HEK293 (cell line): ENCODE measurements at regions not wholly inside any gene's neighbourhood (a gene's known extent, or its start where the extent isn't known, plus 50 kb on each side); places are given as distances from the start of the nearest gene placed in this dataset.

Experiments used
- CTCF ChIA-PET: fragments of 350-600 bp; formaldehyde crosslinking; extraction: SDS; loops from one replicate; lab custom pipeline; 2021; ENCODE audit warnings: antibody characterized with exemption; lab: Yijun Ruan, JAX
- POLR2A ChIA-PET: fragments of 300-600 bp; formaldehyde crosslinking; extraction: SDS; loops from one replicate; lab custom pipeline; 2020; ENCODE audit warnings: antibody characterized with exemption, inconsistent platforms; lab: Yijun Ruan, JAX
- H3K27ac ChIP-seq: fragments of 200-500 bp; sonication (Bioruptor generic); 2 replicates; pipeline ENCODE4 v1.5.1; 2014; ENCODE audit warnings: low read depth, low read length, control low read depth, inconsistent platforms; ENCODE audit errors: extremely low read depth
- H3K36me3 ChIP-seq, 2 experiments: fragments of 200-500 bp in 1 of 2; sonication (Bioruptor generic) in 1 of 2; 1 replicate in 1 of 2; 2 replicates in 1 of 2; pipeline ENCODE4 v1.5.1; 2014 to 2017; ENCODE audit warnings: inconsistent platforms in 2 of 2, low read length in 2 of 2; ENCODE audit not compliant: control insufficient read depth in 2 of 2, insufficient read depth in 1 of 2
- H3K4me1 ChIP-seq: fragments of 200-500 bp; sonication (Bioruptor generic); 2 replicates; pipeline ENCODE4 v1.5.1; 2014; ENCODE audit warnings: mild to moderate bottlenecking, low read length, inconsistent platforms; ENCODE audit not compliant: control insufficient read depth, insufficient read depth
- H3K4me3 ChIP-seq: 2 replicates; pipeline ENCODE4 v1.5.1; 2011; ENCODE audit warnings: low read depth, mild to moderate bottlenecking, control low read depth, low read length, moderate library complexity
- H3K9me3 ChIP-seq: fragments of 200-500 bp; sonication (Bioruptor generic); 2 replicates; pipeline ENCODE4 v1.5.1; 2014; ENCODE audit warnings: low read depth, low read length, inconsistent platforms; ENCODE audit not compliant: control insufficient read depth, insufficient read depth
- FEZF1 ChIP-seq: fragments of 450-650 bp; formaldehyde crosslinking; IDR thresholded peaks from 2 replicates; pipeline ENCODE4 v1.5.1; 2016; ENCODE audit warnings: missing biosample characterization, missing genetic modification characterization
- GLI2 ChIP-seq: fragments of 450-650 bp; formaldehyde crosslinking; IDR thresholded peaks from 2 replicates; pipeline ENCODE4; 2017; ENCODE audit warnings: missing biosample characterization, missing genetic modification characterization, low read depth, borderline replicate concordance
- KLF1 ChIP-seq: fragments of 450-650 bp; formaldehyde crosslinking; IDR thresholded peaks from 2 replicates; pipeline ENCODE4 v1.5.1; 2016; ENCODE audit warnings: missing biosample characterization, missing genetic modification characterization
- KLF9 ChIP-seq: fragments of 450-650 bp; formaldehyde crosslinking; IDR thresholded peaks from 2 replicates; pipeline ENCODE4 v1.5.1; 2016; ENCODE audit warnings: missing biosample characterization, missing genetic modification characterization, low read depth
- OVOL3 ChIP-seq: fragments of 450-650 bp; formaldehyde crosslinking; IDR thresholded peaks from 2 replicates; pipeline ENCODE4 v1.5.1; 2016; ENCODE audit warnings: missing biosample characterization, missing genetic modification characterization
- PRDM1 ChIP-seq: fragments of 450-650 bp; formaldehyde crosslinking; IDR thresholded peaks from 2 replicates; pipeline ENCODE4; 2016; ENCODE audit warnings: missing biosample characterization, missing genetic modification characterization
- REPIN1 ChIP-seq: fragments of 450-650 bp; formaldehyde crosslinking; IDR thresholded peaks from 2 replicates; pipeline ENCODE4 v1.5.1; 2017; ENCODE audit warnings: missing biosample characterization, missing genetic modification characterization, low read depth
- SP3 ChIP-seq: fragments of 450-650 bp; formaldehyde crosslinking; IDR thresholded peaks from 2 replicates; pipeline ENCODE4 v1.5.1; 2016; ENCODE audit warnings: missing biosample characterization, missing genetic modification characterization
- YY1 ChIP-seq: fragments of 450-650 bp; formaldehyde crosslinking; IDR thresholded peaks from 2 replicates; pipeline ENCODE4 v1.5.1; 2018; ENCODE audit warnings: missing biosample characterization, missing genetic modification characterization
- ZFP37 ChIP-seq: fragments of 450-650 bp; formaldehyde crosslinking; IDR thresholded peaks from 2 replicates; pipeline ENCODE4 v1.5.1; 2016; ENCODE audit warnings: missing biosample characterization, missing genetic modification characterization
- ZFP69B ChIP-seq: fragments of 450-650 bp; formaldehyde crosslinking; IDR thresholded peaks from 2 replicates; pipeline ENCODE4 v1.5.1; 2016; ENCODE audit warnings: missing biosample characterization, missing genetic modification characterization
- ZNF19 ChIP-seq: fragments of 450-650 bp; formaldehyde crosslinking; IDR thresholded peaks from 2 replicates; pipeline ENCODE4; 2016; ENCODE audit warnings: missing biosample characterization, missing genetic modification characterization, low read depth
- ZNF211 ChIP-seq: fragments of 450-650 bp; formaldehyde crosslinking; IDR thresholded peaks from 2 replicates; pipeline ENCODE4 v1.5.1; 2016; ENCODE audit warnings: low read depth, missing biosample characterization, missing genetic modification characterization
- ZNF214 ChIP-seq: fragments of 450-650 bp; formaldehyde crosslinking; IDR thresholded peaks from 2 replicates; pipeline ENCODE4 v1.5.1; 2017; ENCODE audit warnings: missing biosample characterization, mild to moderate bottlenecking, missing genetic modification characterization, borderline replicate concordance
- ZNF221 ChIP-seq: fragments of 450-650 bp; formaldehyde crosslinking; IDR thresholded peaks from 2 replicates; pipeline ENCODE4 v1.5.1; 2017; ENCODE audit warnings: missing biosample characterization, missing genetic modification characterization, borderline replicate concordance
- ZNF239 ChIP-seq: fragments of 450-650 bp; formaldehyde crosslinking; IDR thresholded peaks from 2 replicates; pipeline ENCODE4 v1.5.1; 2016; ENCODE audit warnings: missing biosample characterization, missing genetic modification characterization
- ZNF274 ChIP-seq, 2 experiments: fragments of 200-500 bp in 1 of 2; fragments of 450-650 bp in 1 of 2; sonication (Bioruptor generic) in 1 of 2; formaldehyde crosslinking in 1 of 2; IDR thresholded peaks; 2 replicates each; pipeline versions ENCODE4 v1.5.1 to v1.6.1; 2014 to 2016; ENCODE audit warnings: borderline replicate concordance in 1 of 2, inconsistent platforms in 1 of 2, low read length in 1 of 2, missing biosample characterization in 1 of 2, missing genetic modification characterization in 1 of 2
- ZNF404 ChIP-seq: fragments of 450-650 bp; formaldehyde crosslinking; IDR thresholded peaks from 2 replicates; pipeline ENCODE4 v1.5.1; 2017; ENCODE audit warnings: missing biosample characterization, missing genetic modification characterization
- ZNF423 ChIP-seq: fragments of 450-650 bp; formaldehyde crosslinking; IDR thresholded peaks from 2 replicates; pipeline ENCODE4 v1.5.1; 2016; ENCODE audit warnings: missing biosample characterization, missing genetic modification characterization
- ZNF530 ChIP-seq: fragments of 450-650 bp; formaldehyde crosslinking; IDR thresholded peaks from 2 replicates; pipeline ENCODE4 v1.5.1; 2016; ENCODE audit warnings: low read depth, missing biosample characterization, missing genetic modification characterization
- ZNF549 ChIP-seq: fragments of 450-650 bp; IDR thresholded peaks from 2 replicates; pipeline ENCODE4 v1.5.1; 2018; ENCODE audit warnings: missing biosample characterization, missing genetic modification characterization, mild to moderate bottlenecking, inconsistent platforms, moderate library complexity
- ZNF623 ChIP-seq: fragments of 450-650 bp; formaldehyde crosslinking; IDR thresholded peaks from 2 replicates; pipeline ENCODE4 v1.5.1; 2016; ENCODE audit warnings: missing biosample characterization, missing genetic modification characterization
- ZNF791 ChIP-seq: fragments of 450-650 bp; formaldehyde crosslinking; IDR thresholded peaks from 2 replicates; pipeline ENCODE4 v1.5.1; 2016; ENCODE audit warnings: missing biosample characterization, missing genetic modification characterization
- ZNF843 ChIP-seq: fragments of 450-650 bp; formaldehyde crosslinking; IDR thresholded peaks from 2 replicates; pipeline ENCODE4 v1.5.1; 2016; ENCODE audit warnings: missing biosample characterization, missing genetic modification characterization
- TF ChIP-seq, protein P1 (sequence below): fragments of 450-650 bp; formaldehyde crosslinking; IDR thresholded peaks from 2 replicates; pipeline ENCODE4 v1.5.1; 2016; ENCODE audit warnings: missing biosample characterization, missing genetic modification characterization
- TF ChIP-seq, protein P2 (sequence below): fragments of 450-650 bp; formaldehyde crosslinking; IDR thresholded peaks from 2 replicates; pipeline ENCODE4 v1.5.1; 2016; ENCODE audit warnings: missing biosample characterization, missing genetic modification characterization
- TF ChIP-seq, protein P3 (sequence below): fragments of 450-650 bp; formaldehyde crosslinking; IDR thresholded peaks from 2 replicates; pipeline ENCODE4 v1.5.1; 2016; ENCODE audit warnings: missing biosample characterization, missing genetic modification characterization, low read depth
- TF ChIP-seq, protein P4 (sequence below): fragments of 450-650 bp; formaldehyde crosslinking; IDR thresholded peaks from 2 replicates; pipeline ENCODE4 v1.5.1; 2016; ENCODE audit warnings: missing biosample characterization, missing genetic modification characterization
- TF ChIP-seq, protein P5 (sequence below): fragments of 450-650 bp; formaldehyde crosslinking; IDR thresholded peaks from 2 replicates; pipeline ENCODE4 v1.5.1; 2016; ENCODE audit warnings: missing biosample characterization, missing genetic modification characterization
- TF ChIP-seq, protein P6 (sequence below): fragments of 450-650 bp; formaldehyde crosslinking; IDR thresholded peaks from 2 replicates; pipeline ENCODE4 v1.5.1; 2017; ENCODE audit warnings: missing biosample characterization, missing genetic modification characterization

DNA sequence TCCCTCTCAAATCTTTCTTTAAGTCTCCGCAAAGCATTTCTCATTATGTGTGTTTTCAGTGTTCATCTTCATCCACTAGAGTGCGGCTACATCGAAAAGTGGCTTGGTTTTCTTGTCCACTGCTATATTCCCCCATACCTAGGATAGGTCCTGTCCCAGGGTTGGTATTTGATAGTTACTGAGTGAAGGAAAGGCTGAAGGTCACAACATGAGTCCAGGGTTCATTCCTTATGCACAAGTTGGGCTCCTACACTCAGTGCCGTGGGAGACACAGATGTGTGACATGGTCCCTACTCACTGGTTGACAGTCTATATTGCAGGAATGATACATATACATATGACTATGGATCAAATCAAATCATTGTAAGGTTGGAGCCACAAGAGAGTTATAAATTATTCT, 55.4 kb upstream of the RELL1 start:
- CTCF ChIA-PET: no interaction called here
- POLR2A ChIA-PET: no interaction called here

DNA sequence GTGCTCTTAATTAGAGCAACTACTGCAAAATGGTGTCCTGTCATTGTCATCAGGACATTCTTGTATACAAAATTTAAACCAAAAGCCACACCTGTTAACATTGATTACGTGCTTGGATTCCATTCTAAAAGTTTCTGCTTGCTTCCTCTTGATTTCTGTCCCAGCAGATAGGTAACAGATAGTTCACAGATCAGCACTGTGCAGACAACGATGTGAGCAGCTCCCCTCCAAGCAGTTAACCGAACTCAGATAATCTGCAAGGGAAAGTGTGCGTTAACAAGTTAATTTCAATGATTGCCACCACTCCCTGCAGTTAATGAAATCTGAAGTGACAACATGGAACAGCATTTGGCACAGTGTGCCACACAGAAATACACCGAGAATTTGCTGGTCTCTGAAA, 54.4 kb upstream of the RELL1 start:
- no peak for TF ChIP-seq ZNF274 (IDR thresholded peaks at IDR 0.05; ENCODE audit: low read length)
- no peak for TF ChIP-seq ZNF274 (tag by site-specific recombination; IDR thresholded peaks at IDR 0.05; ENCODE audit: borderline replicate concordance)
- TF ChIP-seq OVOL3: no peak
- TF ChIP-seq ZFP37 (tag by site-specific recombination): no peak
- no peak for TF ChIP-seq ZNF214
- TF ChIP-seq SP3 (tag by site-specific recombination): no peak
- TF ChIP-seq, protein P1, sequence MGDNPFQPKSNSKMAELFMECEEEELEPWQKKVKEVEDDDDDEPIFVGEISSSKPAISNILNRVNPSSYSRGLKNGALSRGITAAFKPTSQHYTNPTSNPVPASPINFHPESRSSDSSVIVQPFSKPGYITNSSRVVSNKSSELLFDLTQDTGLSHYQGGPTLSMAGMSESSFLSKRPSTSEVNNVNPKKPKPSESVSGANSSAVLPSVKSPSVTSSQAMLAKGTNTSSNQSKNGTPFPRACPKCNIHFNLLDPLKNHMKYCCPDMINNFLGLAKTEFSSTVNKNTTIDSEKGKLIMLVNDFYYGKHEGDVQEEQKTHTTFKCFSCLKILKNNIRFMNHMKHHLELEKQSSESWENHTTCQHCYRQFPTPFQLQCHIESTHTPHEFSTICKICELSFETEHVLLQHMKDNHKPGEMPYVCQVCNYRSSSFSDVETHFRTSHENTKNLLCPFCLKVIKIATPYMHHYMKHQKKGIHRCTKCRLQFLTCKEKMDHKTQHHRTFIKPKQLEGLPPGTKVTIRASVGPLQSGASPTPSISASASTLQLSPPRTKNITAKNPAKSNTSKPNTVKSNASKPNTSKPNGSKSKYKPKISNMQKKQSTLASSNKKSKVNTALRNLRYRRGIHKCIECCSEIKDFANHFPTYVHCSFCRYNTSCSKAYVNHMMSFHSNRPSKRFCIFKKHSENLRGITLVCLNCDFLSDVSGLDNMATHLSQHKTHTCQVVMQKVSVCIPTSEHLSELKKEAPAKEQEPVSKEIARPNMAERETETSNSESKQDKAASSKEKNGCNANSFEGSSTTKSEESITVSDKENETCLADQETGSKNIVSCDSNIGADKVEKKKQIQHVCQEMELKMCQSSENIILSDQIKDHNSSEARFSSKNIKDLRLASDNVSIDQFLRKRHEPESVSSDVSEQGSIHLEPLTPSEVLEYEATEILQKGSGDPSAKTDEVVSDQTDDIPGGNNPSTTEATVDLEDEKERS (tag by site-specific recombination): no peak
- no peak for TF ChIP-seq YY1 (tag by site-specific recombination)
- no peak for TF ChIP-seq ZNF549 (tag by site-specific recombination)
- TF ChIP-seq ZNF404 (tag by site-specific recombination): no peak
- no peak for TF ChIP-seq ZNF19 (tag by site-specific recombination)
- TF ChIP-seq, protein P2, sequence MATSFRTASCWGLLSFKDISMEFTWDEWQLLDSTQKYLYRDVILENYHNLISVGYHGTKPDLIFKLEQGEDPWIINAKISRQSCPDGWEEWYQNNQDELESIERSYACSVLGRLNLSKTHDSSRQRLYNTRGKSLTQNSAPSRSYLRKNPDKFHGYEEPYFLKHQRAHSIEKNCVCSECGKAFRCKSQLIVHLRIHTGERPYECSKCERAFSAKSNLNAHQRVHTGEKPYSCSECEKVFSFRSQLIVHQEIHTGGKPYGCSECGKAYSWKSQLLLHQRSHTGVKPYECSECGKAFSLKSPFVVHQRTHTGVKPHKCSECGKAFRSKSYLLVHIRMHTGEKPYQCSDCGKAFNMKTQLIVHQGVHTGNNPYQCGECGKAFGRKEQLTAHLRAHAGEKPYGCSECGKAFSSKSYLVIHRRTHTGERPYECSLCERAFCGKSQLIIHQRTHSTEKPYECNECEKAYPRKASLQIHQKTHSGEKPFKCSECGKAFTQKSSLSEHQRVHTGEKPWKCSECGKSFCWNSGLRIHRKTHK (tag by site-specific recombination): no peak
- no peak for TF ChIP-seq REPIN1 (tag by site-specific recombination)
- no peak for TF ChIP-seq ZFP69B
- no peaks in the 10 kb centered on the region for H3K36me3 ChIP-seq
- H3K4me3 ChIP-seq: no peak overlapping the region
- ChIA-PET POLR2A (no interaction called here), CTCF (interaction anchor here (0.6 kb wide), 1 partner anchor 349 kb away, joined by 4 read pairs; no protein-coding TSS in a partner anchor)
- no peak overlapping the region for H3K27ac ChIP-seq
- no peaks in the 10 kb centered on the region for H3K4me1 ChIP-seq
- no peaks in the 10 kb centered on the region for H3K9me3 ChIP-seq

More for the DNA sequence above, 55.4 kb upstream of the RELL1 start:
- no peak overlapping the region for H3K4me3 ChIP-seq
- H3K27ac ChIP-seq: no peak overlapping the region
- no peaks in the 10 kb centered on the region for H3K36me3 ChIP-seq
- no peaks in the 10 kb centered on the region for H3K9me3 ChIP-seq
- no peaks in the 10 kb centered on the region for H3K4me1 ChIP-seq
- TF ChIP-seq, protein P3, sequence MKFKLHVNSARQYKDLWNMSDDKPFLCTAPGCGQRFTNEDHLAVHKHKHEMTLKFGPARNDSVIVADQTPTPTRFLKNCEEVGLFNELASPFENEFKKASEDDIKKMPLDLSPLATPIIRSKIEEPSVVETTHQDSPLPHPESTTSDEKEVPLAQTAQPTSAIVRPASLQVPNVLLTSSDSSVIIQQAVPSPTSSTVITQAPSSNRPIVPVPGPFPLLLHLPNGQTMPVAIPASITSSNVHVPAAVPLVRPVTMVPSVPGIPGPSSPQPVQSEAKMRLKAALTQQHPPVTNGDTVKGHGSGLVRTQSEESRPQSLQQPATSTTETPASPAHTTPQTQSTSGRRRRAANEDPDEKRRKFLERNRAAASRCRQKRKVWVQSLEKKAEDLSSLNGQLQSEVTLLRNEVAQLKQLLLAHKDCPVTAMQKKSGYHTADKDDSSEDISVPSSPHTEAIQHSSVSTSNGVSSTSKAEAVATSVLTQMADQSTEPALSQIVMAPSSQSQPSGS (tag by site-specific recombination): no peak
- TF ChIP-seq ZNF843 (no peak), KLF1 (tag by site-specific recombination) (no peak), ZNF221 (tag by site-specific recombination) (no peak), ZNF239 (tag by site-specific recombination) (no peak), ZNF211 (tag by site-specific recombination) (no peak), ZNF549 (tag by site-specific recombination) (no peak), ZNF423 (tag by site-specific recombination) (no peak), PRDM1 (tag by site-specific recombination) (no peak), ZNF623 (tag by site-specific recombination) (no peak), ZNF530 (no peak), FEZF1 (tag by site-specific recombination) (no peak), KLF9 (tag by site-specific recombination) (no peak), GLI2 (tag by site-specific recombination) (no peak), ZNF791 (tag by site-specific recombination) (no peak)
- TF ChIP-seq, protein P4, sequence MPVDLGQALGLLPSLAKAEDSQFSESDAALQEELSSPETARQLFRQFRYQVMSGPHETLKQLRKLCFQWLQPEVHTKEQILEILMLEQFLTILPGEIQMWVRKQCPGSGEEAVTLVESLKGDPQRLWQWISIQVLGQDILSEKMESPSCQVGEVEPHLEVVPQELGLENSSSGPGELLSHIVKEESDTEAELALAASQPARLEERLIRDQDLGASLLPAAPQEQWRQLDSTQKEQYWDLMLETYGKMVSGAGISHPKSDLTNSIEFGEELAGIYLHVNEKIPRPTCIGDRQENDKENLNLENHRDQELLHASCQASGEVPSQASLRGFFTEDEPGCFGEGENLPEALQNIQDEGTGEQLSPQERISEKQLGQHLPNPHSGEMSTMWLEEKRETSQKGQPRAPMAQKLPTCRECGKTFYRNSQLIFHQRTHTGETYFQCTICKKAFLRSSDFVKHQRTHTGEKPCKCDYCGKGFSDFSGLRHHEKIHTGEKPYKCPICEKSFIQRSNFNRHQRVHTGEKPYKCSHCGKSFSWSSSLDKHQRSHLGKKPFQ (tag by site-specific recombination): no peak
- TF ChIP-seq, protein P5, sequence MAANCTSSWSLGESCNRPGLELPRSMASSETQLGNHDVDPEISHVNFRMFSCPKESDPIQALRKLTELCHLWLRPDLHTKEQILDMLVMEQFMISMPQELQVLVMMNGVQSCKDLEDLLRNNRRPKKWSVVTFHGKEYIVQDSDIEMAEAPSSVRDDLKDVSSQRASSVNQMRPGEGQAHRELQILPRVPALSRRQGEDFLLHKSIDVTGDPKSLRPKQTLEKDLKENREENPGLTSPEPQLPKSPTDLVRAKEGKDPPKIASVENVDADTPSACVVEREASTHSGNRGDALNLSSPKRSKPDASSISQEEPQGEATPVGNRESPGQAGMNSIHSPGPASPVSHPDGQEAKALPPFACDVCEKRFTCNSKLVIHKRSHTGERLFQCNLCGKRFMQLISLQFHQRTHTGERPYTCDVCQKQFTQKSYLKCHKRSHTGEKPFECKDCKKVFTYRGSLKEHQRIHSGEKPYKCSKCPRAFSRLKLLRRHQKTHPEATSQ (tag by site-specific recombination): no peak
- TF ChIP-seq, protein P6, sequence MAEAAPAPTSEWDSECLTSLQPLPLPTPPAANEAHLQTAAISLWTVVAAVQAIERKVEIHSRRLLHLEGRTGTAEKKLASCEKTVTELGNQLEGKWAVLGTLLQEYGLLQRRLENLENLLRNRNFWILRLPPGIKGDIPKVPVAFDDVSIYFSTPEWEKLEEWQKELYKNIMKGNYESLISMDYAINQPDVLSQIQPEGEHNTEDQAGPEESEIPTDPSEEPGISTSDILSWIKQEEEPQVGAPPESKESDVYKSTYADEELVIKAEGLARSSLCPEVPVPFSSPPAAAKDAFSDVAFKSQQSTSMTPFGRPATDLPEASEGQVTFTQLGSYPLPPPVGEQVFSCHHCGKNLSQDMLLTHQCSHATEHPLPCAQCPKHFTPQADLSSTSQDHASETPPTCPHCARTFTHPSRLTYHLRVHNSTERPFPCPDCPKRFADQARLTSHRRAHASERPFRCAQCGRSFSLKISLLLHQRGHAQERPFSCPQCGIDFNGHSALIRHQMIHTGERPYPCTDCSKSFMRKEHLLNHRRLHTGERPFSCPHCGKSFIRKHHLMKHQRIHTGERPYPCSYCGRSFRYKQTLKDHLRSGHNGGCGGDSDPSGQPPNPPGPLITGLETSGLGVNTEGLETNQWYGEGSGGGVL (tag by site-specific recombination): no peak
